ENCODE measurements at regions not wholly inside any gene's neighbourhood (a gene's known extent, or its start where the extent isn't known, plus 50 kb on each side); places are given as distances from the start of the nearest gene placed in this dataset.

DNA sequence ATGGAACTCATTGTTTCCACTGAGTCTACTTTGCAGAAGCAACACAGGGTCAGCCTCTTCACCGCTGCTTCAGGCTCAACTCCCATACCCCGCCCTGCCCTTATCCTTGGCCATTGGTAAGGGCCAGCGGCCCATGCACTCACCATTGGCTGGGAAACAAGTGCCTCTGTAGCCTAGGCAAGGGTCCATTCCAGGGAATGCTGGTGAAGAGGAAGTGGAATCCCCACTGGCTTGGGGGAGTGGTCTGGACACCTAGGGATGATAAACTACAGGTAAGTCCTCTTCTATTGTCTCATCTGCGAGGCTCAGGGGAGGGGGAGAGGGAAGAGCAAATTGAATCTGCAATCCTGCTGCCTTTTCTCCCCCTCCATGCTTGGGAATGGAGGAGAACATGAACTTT is 153.1 kb downstream of the SH3BGRL start:
- TF ChIP-seq, protein P1, sequence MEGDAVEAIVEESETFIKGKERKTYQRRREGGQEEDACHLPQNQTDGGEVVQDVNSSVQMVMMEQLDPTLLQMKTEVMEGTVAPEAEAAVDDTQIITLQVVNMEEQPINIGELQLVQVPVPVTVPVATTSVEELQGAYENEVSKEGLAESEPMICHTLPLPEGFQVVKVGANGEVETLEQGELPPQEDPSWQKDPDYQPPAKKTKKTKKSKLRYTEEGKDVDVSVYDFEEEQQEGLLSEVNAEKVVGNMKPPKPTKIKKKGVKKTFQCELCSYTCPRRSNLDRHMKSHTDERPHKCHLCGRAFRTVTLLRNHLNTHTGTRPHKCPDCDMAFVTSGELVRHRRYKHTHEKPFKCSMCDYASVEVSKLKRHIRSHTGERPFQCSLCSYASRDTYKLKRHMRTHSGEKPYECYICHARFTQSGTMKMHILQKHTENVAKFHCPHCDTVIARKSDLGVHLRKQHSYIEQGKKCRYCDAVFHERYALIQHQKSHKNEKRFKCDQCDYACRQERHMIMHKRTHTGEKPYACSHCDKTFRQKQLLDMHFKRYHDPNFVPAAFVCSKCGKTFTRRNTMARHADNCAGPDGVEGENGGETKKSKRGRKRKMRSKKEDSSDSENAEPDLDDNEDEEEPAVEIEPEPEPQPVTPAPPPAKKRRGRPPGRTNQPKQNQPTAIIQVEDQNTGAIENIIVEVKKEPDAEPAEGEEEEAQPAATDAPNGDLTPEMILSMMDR (IDR thresholded peaks at IDR 0.05 in 8 of 11, conservative IDR thresholded peaks at IDR 0.05 in 3 of 11), result no peak
- no peak for TF ChIP-seq POLR2A (IDR thresholded peaks at IDR 0.05)
